Ectodermal cell (in vitro differentiated cells): ENCODE measurements at regions not wholly inside any gene's neighbourhood (a gene's known extent, or its start where the extent isn't known, plus 50 kb on each side); places are given as distances from the start of the nearest gene placed in this dataset.

ENCODE experiments used
- H3K27ac ChIP-seq: 2 replicates; pipeline ENCODE4 v1.7.0; 2013; ENCODE audit warnings: mild to moderate bottlenecking, low read depth, low read length; ENCODE audit not compliant: insufficient read depth, poor library complexity, severe bottlenecking
- H3K27me3 ChIP-seq: 2 replicates; pipeline ENCODE4 v1.7.0; 2013; ENCODE audit warnings: mild to moderate bottlenecking, low read length; ENCODE audit not compliant: insufficient read depth, control insufficient read depth, poor library complexity, severe bottlenecking
- H3K36me3 ChIP-seq: one replicate; pipeline ENCODE4 v1.7.0; 2013; ENCODE audit warnings: low read length; ENCODE audit not compliant: control insufficient read depth, insufficient read depth
- H3K4me1 ChIP-seq: one replicate; pipeline ENCODE4 v1.7.0; 2013; ENCODE audit warnings: low read length; ENCODE audit not compliant: control insufficient read depth, insufficient read depth
- H3K4me3 ChIP-seq: 2 replicates; pipeline ENCODE4 v1.7.0; 2013; ENCODE audit warnings: low read depth, low read length, control low read depth; ENCODE audit not compliant: insufficient read depth
- H3K9me3 ChIP-seq: 2 replicates; pipeline ENCODE4 v1.7.0; 2013; ENCODE audit warnings: mild to moderate bottlenecking, low read length, moderate library complexity; ENCODE audit not compliant: control insufficient read depth
- WGBS, 2 experiments: methylation state at CpG; one replicate each; pipeline ENCODE4 v1.1.7; 2013; ENCODE audit warnings: missing lambda C conversion rate in 2 of 2; 5-methylcytosine and 5-hydroxymethylcytosine counted together

GRCh38 chrX:39249999-39250398 lies 448.7 kb downstream of the MID1IP1 start:
- H3K27ac ChIP-seq = no peak overlapping the region
- no peaks in the 10 kb centered on the region for H3K27me3 ChIP-seq
- no peaks in the 10 kb centered on the region for H3K9me3 ChIP-seq
- H3K36me3 ChIP-seq = no peaks in the 10 kb centered on the region
- no peak overlapping the region for H3K4me3 ChIP-seq
- H3K4me1 ChIP-seq = no peaks in the 10 kb centered on the region

- Histone ChIP-seq H3K27ac (no peak overlapping the region), H3K4me3 (no peak overlapping the region), H3K4me1 (no peaks in the 10 kb centered on the region), H3K27me3 (no peaks in the 10 kb centered on the region), H3K36me3 (no peaks in the 10 kb centered on the region), H3K9me3 (no peaks in the 10 kb centered on the region)
- WGBS, 2 experiments = 75 to 95% methylated on average over 1 of the region's 1 CpG
These were observed 450.7 kb downstream of the MID1IP1 start for GRCh38 chrX:39251995-39252394.

GRCh38 chrX:39253551-39253950 lies 452.3 kb downstream of the MID1IP1 start:
- no peaks in the 10 kb centered on the region for H3K9me3 ChIP-seq
- no peaks in the 10 kb centered on the region for H3K36me3 ChIP-seq
- no peak overlapping the region for H3K4me3 ChIP-seq
- H3K27me3 ChIP-seq = no peaks in the 10 kb centered on the region
- H3K27ac ChIP-seq = no peak overlapping the region
- no peaks in the 10 kb centered on the region for H3K4me1 ChIP-seq

- no peaks in the 10 kb centered on the region for H3K9me3 ChIP-seq
- 27 to 44% methylated on average over 1 of the region's 1 CpG for WGBS, 2 experiments
- H3K4me1 ChIP-seq = no peaks in the 10 kb centered on the region
- H3K4me3 ChIP-seq = no peak overlapping the region
- no peaks in the 10 kb centered on the region for H3K27me3 ChIP-seq
- H3K36me3 ChIP-seq = no peaks in the 10 kb centered on the region
- no peak overlapping the region for H3K27ac ChIP-seq
These were observed 457.1 kb downstream of the MID1IP1 start for GRCh38 chrX:39258331-39258730.

GRCh38 chrX:39260965-39261364 lies 459.7 kb downstream of the MID1IP1 start:
- no peaks in the 10 kb centered on the region for H3K9me3 ChIP-seq
- no peaks in the 10 kb centered on the region for H3K27me3 ChIP-seq
- no peaks in the 10 kb centered on the region for H3K36me3 ChIP-seq
- H3K27ac ChIP-seq = no peak overlapping the region
- H3K4me3 ChIP-seq = no peak overlapping the region
- WGBS, 2 experiments = 95 to 97% methylated on average over 3 of the region's 3 CpGs
- H3K4me1 ChIP-seq = no peaks in the 10 kb centered on the region

- Histone ChIP-seq H3K27me3 (no peaks in the 10 kb centered on the region), H3K27ac (no peak overlapping the region), H3K4me3 (no peak overlapping the region), H3K36me3 (no peaks in the 10 kb centered on the region), H3K9me3 (no peaks in the 10 kb centered on the region), H3K4me1 (no peaks in the 10 kb centered on the region)
- 60 to 72% methylated on average over 1 of the region's 1 CpG for WGBS, 2 experiments
These were observed 460.3 kb downstream of the MID1IP1 start for GRCh38 chrX:39261446-39262147.

- Histone ChIP-seq H3K36me3 (no peaks in the 10 kb centered on the region), H3K4me1 (no peaks in the 10 kb centered on the region), H3K9me3 (no peaks in the 10 kb centered on the region), H3K4me3 (no peak overlapping the region), H3K27ac (no peak overlapping the region), H3K27me3 (no peaks in the 10 kb centered on the region)
- 95 to 100% methylated on average over 1 to 2 of the region's 2 CpGs for WGBS, 2 experiments
These were observed 461.4 kb downstream of the MID1IP1 start for GRCh38 chrX:39262641-39263040.

- WGBS, 2 experiments = 91 to 94% methylated on average over 2 of the region's 3 CpGs
- Histone ChIP-seq H3K4me3 (no peak overlapping the region), H3K36me3 (no peaks in the 10 kb centered on the region), H3K27me3 (no peaks in the 10 kb centered on the region), H3K4me1 (no peaks in the 10 kb centered on the region), H3K9me3 (no peaks in the 10 kb centered on the region), H3K27ac (no peak overlapping the region)
These were observed 462.8 kb downstream of the MID1IP1 start for GRCh38 chrX:39264023-39264422.

GRCh38 chrX:39267176-39267575 lies 465.9 kb downstream of the MID1IP1 start:
- Histone ChIP-seq H3K36me3 (no peaks in the 10 kb centered on the region), H3K9me3 (no peaks in the 10 kb centered on the region), H3K4me1 (no peaks in the 10 kb centered on the region), H3K27me3 (no peaks in the 10 kb centered on the region), H3K27ac (no peak overlapping the region), H3K4me3 (no peak overlapping the region)
- WGBS, 2 experiments = 86 to 100% methylated on average over 1 of the region's 2 CpGs

GRCh38 chrX:39268207-39268606 lies 466.9 kb downstream of the MID1IP1 start:
- no peaks in the 10 kb centered on the region for H3K27me3 ChIP-seq
- no peaks in the 10 kb centered on the region for H3K36me3 ChIP-seq
- no peaks in the 10 kb centered on the region for H3K9me3 ChIP-seq
- H3K4me1 ChIP-seq = no peaks in the 10 kb centered on the region
- H3K27ac ChIP-seq = no peak overlapping the region
- H3K4me3 ChIP-seq = no peak overlapping the region
